Liver (tissue), 2 donors: ENCODE measurements at regions not wholly inside any gene's neighbourhood (a gene's known extent, or its start where the extent isn't known, plus 50 kb on each side); places are given as distances from the start of the nearest gene placed in this dataset.

Source experiments
- FOXA1 ChIP-seq: IDR thresholded peaks from 2 replicates; pipeline ENCODE4 v1.6.1; 2016; ENCODE audit warnings: antibody characterized with exemption
- TF ChIP-seq, protein P1 (sequence below): fragments of 150-350 bp; IDR thresholded peaks from 2 replicates; pipeline ENCODE4 v1.5.1; 2017; ENCODE audit warnings: improper control_type of control experiment, low read depth, low read length; ENCODE audit not compliant: missing input control
- TF ChIP-seq, protein P2 (sequence below): IDR thresholded peaks from 2 replicates; pipeline ENCODE4 v1.6.1; 2016; ENCODE audit warnings: antibody characterized with exemption
- donor health status: healthy.

GRCh38 chr13:40192858-40193257 is 473.6 kb downstream of the FOXO1 start:
- TF ChIP-seq, protein P1, sequence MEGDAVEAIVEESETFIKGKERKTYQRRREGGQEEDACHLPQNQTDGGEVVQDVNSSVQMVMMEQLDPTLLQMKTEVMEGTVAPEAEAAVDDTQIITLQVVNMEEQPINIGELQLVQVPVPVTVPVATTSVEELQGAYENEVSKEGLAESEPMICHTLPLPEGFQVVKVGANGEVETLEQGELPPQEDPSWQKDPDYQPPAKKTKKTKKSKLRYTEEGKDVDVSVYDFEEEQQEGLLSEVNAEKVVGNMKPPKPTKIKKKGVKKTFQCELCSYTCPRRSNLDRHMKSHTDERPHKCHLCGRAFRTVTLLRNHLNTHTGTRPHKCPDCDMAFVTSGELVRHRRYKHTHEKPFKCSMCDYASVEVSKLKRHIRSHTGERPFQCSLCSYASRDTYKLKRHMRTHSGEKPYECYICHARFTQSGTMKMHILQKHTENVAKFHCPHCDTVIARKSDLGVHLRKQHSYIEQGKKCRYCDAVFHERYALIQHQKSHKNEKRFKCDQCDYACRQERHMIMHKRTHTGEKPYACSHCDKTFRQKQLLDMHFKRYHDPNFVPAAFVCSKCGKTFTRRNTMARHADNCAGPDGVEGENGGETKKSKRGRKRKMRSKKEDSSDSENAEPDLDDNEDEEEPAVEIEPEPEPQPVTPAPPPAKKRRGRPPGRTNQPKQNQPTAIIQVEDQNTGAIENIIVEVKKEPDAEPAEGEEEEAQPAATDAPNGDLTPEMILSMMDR: no peak
- TF ChIP-seq FOXA1: no peak
- TF ChIP-seq, protein P2, sequence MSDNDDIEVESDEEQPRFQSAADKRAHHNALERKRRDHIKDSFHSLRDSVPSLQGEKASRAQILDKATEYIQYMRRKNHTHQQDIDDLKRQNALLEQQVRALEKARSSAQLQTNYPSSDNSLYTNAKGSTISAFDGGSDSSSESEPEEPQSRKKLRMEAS: no peak
